GM10266 (cell line): ENCODE measurements at regions not wholly inside any gene's neighbourhood (a gene's known extent, or its start where the extent isn't known, plus 50 kb on each side); places are given as distances from the start of the nearest gene placed in this dataset.

Experiments
- DNase-seq: peaks from one replicate; pipeline ENCODE4 v3.0.0; 2012; ENCODE audit errors: extremely low spot score
- CTCF ChIP-seq: IDR thresholded peaks from 2 replicates; pipeline ENCODE4 v1.5.1; 2012; ENCODE audit warnings: mild to moderate bottlenecking, low read depth; ENCODE audit not compliant: control insufficient read depth, insufficient read depth; ENCODE audit errors: missing control alignments

DNA sequence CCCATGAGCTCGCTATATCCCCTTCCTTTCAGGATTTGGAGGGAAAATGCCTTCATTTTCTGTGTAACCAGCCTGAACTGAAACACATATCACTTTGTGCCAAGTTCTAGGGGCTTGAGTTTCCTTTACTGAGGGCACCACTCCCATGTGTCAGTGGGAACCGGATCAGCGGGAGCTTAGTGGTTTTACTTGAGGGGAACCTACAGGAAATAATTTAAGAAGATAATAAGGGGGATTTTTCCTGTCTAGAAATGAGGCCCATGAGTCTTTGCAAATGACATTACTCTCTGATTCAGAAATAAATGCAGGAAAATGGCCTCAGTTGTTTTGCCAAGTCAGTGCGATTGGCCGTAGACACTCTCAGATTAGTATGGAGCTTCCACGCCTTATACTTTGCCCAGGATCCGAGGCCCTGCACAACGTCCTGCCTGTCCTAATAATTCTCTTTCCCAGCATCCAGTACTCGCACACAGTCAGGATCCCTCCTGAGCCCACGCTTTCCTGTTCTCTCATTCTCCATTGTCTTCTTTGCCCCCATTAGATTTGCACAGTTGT, 86.4 kb upstream of the LYZL1 start:
- no peak for TF ChIP-seq CTCF
- DNase-seq: no peak

DNA sequence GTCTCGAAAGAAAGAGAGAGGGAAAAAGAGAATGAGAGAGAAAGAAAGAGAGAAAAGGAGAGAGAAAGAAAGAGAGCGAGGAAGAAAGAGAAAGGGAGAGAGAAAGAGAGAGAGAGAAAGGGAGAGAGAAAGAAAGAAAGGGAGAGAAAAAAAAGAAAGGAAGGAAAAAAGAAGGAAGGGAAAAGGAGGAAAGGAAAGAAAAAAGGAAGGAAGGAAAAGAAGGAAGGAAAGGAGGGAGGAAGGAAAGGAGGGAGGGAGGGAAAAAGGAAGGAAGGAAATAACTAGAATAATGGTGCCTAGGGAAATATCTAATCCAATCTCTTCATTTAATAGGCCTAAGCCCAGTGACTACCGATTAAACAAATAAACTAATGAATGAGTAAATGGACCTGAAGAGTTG, 85.4 kb upstream of the LYZL1 start:
- DNase-seq: no peak
- no peak for TF ChIP-seq CTCF

DNA sequence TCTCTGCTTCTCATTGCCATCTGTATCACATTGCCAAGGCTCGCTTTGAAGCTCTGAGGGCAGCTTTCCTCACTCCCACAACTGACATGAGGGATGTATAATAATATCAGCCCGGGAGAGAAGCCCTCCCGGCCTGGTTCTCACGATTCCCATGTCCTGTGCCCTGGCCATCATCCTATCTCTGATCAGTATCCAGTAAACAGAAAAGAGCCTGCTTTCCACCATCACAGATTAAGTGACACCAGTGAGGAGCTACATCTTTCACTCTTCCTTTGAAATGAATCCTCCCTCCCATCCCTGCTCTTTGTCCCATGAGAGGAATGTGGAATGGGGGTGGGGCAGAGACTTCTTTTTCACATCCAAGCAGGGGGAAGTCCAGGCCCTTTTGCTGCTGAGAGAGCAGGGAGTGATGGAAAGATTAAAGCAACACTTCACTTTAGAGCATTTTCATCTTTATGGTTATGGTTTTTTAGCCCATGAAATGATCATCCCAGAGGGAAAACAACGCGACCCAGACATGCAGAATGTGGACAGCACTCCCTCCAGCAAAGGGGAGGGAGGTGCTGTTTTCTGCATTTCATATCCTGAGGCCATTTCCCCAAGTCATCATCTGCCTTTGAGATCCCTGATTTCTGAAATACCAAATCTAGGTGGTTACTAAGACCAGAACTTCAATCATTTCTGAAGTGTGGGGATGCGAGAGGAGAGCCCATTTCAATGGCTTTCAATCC, 84.6 kb upstream of the LYZL1 start:
- no peak for DNase-seq
- no peak for TF ChIP-seq CTCF

- no peak for DNase-seq
- TF ChIP-seq CTCF: no peak
Measured at GRCh38 chr10:29205787-29206186, 83.1 kb upstream of the LYZL1 start.

GRCh38 chr10:29208845-29209244, 80.0 kb upstream of the LYZL1 start:
- no peak for DNase-seq
- TF ChIP-seq CTCF: no peak

DNA sequence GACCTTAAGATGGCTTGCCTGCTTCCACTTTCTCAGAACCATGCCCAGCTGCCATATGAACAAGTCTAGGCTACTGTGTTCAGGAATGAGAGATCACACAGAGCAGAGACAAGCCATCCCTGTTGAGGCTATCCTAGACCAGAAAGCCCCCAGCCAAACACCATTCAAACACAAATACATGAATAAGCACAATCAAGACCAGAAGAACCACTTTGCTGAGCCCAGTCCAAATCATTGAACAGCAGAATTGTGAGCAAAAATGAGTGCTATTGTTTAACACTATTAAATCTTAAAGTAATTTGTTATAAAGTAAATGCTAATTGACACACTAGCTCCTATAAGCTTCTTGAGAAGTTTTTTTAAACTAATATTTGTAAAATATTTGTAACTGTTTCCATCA, 79.0 kb upstream of the LYZL1 start:
- DNase-seq: no peak
- no peak for TF ChIP-seq CTCF

- TF ChIP-seq CTCF: no peak
- no peak for DNase-seq
Measured at GRCh38 chr10:29210266-29210868, 78.5 kb upstream of the LYZL1 start.
